Occipital lobe (tissue), 1 donor: ENCODE measurements at regions not wholly inside any gene's neighbourhood (a gene's known extent, or its start where the extent isn't known, plus 50 kb on each side); places are given as distances from the start of the nearest gene placed in this dataset.
"Not testable (repeated sequence)": the region's sequence is repeated elsewhere in the genome, so short reads cannot be mapped to it uniquely, and the experiment has no call there.

Experiments
- DNase-seq: peaks from one replicate; lab custom pipeline; 2025; lab: John Stamatoyannopoulos, UW

GRCh38 chr4:33864290-33864859, 2379.9 kb downstream of the ARAP2 start:
- no peak for DNase-seq

GRCh38 chr4:33873791-33874190, 2370.5 kb downstream of the ARAP2 start:
- DNase-seq, result no peak

- DNase-seq, result no peak
These were observed 2365.6 kb downstream of the ARAP2 start for GRCh38 chr4:33878710-33879109.

- DNase-seq, result no peak
These were observed 2363.1 kb downstream of the ARAP2 start for GRCh38 chr4:33881176-33881575.

- no peak for DNase-seq
These were observed 2361.9 kb downstream of the ARAP2 start for GRCh38 chr4:33882246-33882990.

GRCh38 chr4:33883111-33883510, 2361.2 kb downstream of the ARAP2 start:
- no peak for DNase-seq

- DNase-seq, result no peak
These were observed 2358.0 kb downstream of the ARAP2 start for GRCh38 chr4:33886356-33886755.

- no peak for DNase-seq
These were observed 2353.5 kb downstream of the ARAP2 start for GRCh38 chr4:33890841-33891240.

GRCh38 chr4:33911959-33912358, 2332.4 kb downstream of the ARAP2 start:
- no peak for DNase-seq

GRCh38 chr4:33914386-33914785, 2329.9 kb downstream of the ARAP2 start:
- DNase-seq, result no peak

GRCh38 chr4:33923469-33923868, 2320.8 kb downstream of the ARAP2 start:
- DNase-seq, result no peak

GRCh38 chr4:33924239-33924638, 2320.1 kb downstream of the ARAP2 start:
- no peak for DNase-seq

- no peak for DNase-seq
These were observed 2319.5 kb downstream of the ARAP2 start for GRCh38 chr4:33924811-33925210.

GRCh38 chr4:33930497-33930896, 2313.8 kb downstream of the ARAP2 start:
- no peak for DNase-seq

GRCh38 chr4:33931026-33931425, 2313.3 kb downstream of the ARAP2 start:
- DNase-seq, result no peak

- DNase-seq, result no peak
These were observed 2304.0 kb downstream of the ARAP2 start for GRCh38 chr4:33940281-33940680.

GRCh38 chr4:33941854-33942253, 2302.5 kb downstream of the ARAP2 start:
- DNase-seq, result no peak

- DNase-seq, result no peak
These were observed 2295.4 kb downstream of the ARAP2 start for GRCh38 chr4:33948921-33949320.

- not testable (repeated sequence) for DNase-seq
These were observed 2290.5 kb downstream of the ARAP2 start for GRCh38 chr4:33953848-33954247.

- no peak for DNase-seq
These were observed 2289.6 kb downstream of the ARAP2 start for GRCh38 chr4:33954759-33955158.

- no peak for DNase-seq
These were observed 2284.8 kb downstream of the ARAP2 start for GRCh38 chr4:33959519-33959918.

- DNase-seq, result no peak
These were observed 2282.6 kb downstream of the ARAP2 start for GRCh38 chr4:33961761-33962160.

GRCh38 chr4:33966808-33967207, 2277.5 kb downstream of the ARAP2 start:
- DNase-seq, result no peak
